ENCODE measurements at regions not wholly inside any gene's neighbourhood (a gene's known extent, or its start where the extent isn't known, plus 50 kb on each side); places are given as distances from the start of the nearest gene placed in this dataset.

GRCh38 chr1:83698644-83699043, 300.3 kb downstream of the TTLL7 start:
- TF ChIP-seq CEBPB (IDR thresholded peaks at IDR 0.05) (no peak), ZBTB7A (IDR thresholded peaks at IDR 0.05; ENCODE audit: low read depth) (no peak), TEAD4 (IDR thresholded peaks at IDR 0.05) (no peak), EGR1 (IDR thresholded peaks at IDR 0.05) (no peak), EP300 (IDR thresholded peaks at IDR 0.05; ENCODE audit: borderline replicate concordance) (no peak), RAD21 (IDR thresholded peaks at IDR 0.05; ENCODE audit: low read depth) (no peak), TAF1 (IDR thresholded peaks at IDR 0.05; ENCODE audit: low read depth) (no peak), MAX (IDR thresholded peaks at IDR 0.05) (no peak), REST (IDR thresholded peaks at IDR 0.05; ENCODE audit: low read depth) (no peak), YY1 (IDR thresholded peaks at IDR 0.05; ENCODE audit: low read depth) (no peak), TCF12 (IDR thresholded peaks at IDR 0.05; ENCODE audit: low read depth) (no peak), CREB1 (IDR thresholded peaks at IDR 0.05; ENCODE audit: low read depth) (no peak)
- TF ChIP-seq, protein P1, sequence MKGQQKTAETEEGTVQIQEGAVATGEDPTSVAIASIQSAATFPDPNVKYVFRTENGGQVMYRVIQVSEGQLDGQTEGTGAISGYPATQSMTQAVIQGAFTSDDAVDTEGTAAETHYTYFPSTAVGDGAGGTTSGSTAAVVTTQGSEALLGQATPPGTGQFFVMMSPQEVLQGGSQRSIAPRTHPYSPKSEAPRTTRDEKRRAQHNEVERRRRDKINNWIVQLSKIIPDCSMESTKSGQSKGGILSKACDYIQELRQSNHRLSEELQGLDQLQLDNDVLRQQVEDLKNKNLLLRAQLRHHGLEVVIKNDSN (IDR thresholded peaks at IDR 0.05): no peak

DNA sequence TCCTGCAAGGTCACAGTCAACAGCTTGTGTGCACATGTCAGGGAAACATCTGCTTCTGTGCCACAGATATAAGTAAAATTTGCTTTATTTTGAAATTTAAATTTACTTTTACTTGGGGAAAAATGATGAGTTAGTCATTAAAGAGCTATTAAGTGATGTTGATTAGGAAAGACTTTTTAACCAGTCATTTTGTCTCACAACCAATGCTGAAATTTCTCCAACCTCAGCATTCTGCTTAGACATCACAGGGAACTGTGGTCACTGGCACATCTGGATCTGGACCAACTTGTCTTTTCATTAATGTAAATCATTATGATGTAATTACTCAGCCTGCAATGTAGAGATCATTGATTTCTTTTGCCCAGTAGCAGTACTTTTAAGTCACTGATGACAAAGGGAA, 301.0 kb downstream of the TTLL7 start:
- TF ChIP-seq YY1 (IDR thresholded peaks at IDR 0.05; ENCODE audit: low read depth) (no peak), EGR1 (IDR thresholded peaks at IDR 0.05) (no peak), TEAD4 (IDR thresholded peaks at IDR 0.05) (no peak), TAF1 (IDR thresholded peaks at IDR 0.05; ENCODE audit: low read depth) (no peak), REST (IDR thresholded peaks at IDR 0.05; ENCODE audit: low read depth) (no peak), CEBPB (IDR thresholded peaks at IDR 0.05) (no peak), MAX (IDR thresholded peaks at IDR 0.05) (no peak), ZBTB7A (IDR thresholded peaks at IDR 0.05; ENCODE audit: low read depth) (no peak)
- TF ChIP-seq, protein P1 (IDR thresholded peaks at IDR 0.05): no peak

DNA sequence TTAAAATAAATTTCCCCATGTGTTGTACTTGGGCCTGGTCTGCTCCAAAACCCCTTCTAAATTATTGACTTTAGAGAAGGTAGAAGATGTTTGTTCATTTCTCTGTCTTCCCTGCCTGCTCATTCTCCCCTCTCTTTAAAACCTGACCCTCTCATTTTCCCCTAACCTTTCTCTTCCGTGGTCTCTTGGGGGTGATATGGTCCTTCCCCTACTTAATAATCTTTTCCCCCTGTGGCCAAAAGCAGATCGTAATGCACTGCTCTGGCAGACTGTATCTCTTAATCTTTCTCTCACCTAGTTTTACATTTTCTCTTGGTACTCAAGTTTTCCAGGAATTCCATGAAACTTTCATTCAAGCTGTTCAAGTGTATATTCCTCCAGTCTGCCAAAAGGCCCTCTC, 301.7 kb downstream of the TTLL7 start:
- no peak for TF ChIP-seq EGR1 (IDR thresholded peaks at IDR 0.05)
- TF ChIP-seq YY1 (IDR thresholded peaks at IDR 0.05; ENCODE audit: low read depth): no peak
- no peak for TF ChIP-seq EP300 (IDR thresholded peaks at IDR 0.05; ENCODE audit: borderline replicate concordance)
- no peak for TF ChIP-seq FOXM1 (IDR thresholded peaks at IDR 0.05; ENCODE audit: borderline replicate concordance, low read depth)
- no peak for TF ChIP-seq REST (IDR thresholded peaks at IDR 0.05; ENCODE audit: low read depth)
- TF ChIP-seq TEAD4 (IDR thresholded peaks at IDR 0.05): no peak
- TF ChIP-seq CREB1 (IDR thresholded peaks at IDR 0.05; ENCODE audit: low read depth): no peak
- TF ChIP-seq, protein P1 (IDR thresholded peaks at IDR 0.05): no peak
- TF ChIP-seq RAD21 (IDR thresholded peaks at IDR 0.05; ENCODE audit: low read depth): no peak
- TF ChIP-seq TAF1 (IDR thresholded peaks at IDR 0.05; ENCODE audit: low read depth): no peak
- no peak for TF ChIP-seq MAX (IDR thresholded peaks at IDR 0.05)
- TF ChIP-seq TCF12 (IDR thresholded peaks at IDR 0.05; ENCODE audit: low read depth): no peak

DNA sequence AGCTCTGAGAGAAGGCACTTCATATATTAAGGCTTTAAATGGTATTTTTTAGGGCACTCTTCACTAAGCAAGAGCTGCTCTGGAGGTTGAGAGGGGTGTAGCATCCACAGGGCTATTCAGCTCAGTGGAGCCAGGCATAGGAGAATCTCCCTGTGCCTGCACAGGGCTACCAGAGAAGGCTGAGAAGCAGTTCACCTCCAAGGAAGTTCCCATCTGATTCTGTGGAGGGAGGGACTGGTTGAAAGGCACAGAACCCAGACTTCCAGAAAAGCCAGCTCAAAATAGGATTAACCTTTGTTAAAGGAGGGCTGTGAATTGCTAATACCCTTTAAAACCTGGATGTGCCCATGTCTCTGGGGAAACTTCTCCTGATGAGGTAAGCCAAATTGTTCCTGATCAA, 304.5 kb downstream of the TTLL7 start:
- TF ChIP-seq TEAD4 (IDR thresholded peaks at IDR 0.05) (no peak), EP300 (IDR thresholded peaks at IDR 0.05; ENCODE audit: borderline replicate concordance) (no peak), RAD21 (IDR thresholded peaks at IDR 0.05; ENCODE audit: low read depth) (no peak), MAX (IDR thresholded peaks at IDR 0.05) (no peak)

Measured in Ishikawa (cell line).